GM21737 (cell line): ENCODE measurements at regions not wholly inside any gene's neighbourhood (a gene's known extent, or its start where the extent isn't known, plus 50 kb on each side); places are given as distances from the start of the nearest gene placed in this dataset.
"Not testable (repeated sequence)": the region's sequence is repeated elsewhere in the genome, so short reads cannot be mapped to it uniquely, and the experiment has no call there.

Experiments used
- ATAC-seq: cut with Tn5 transposase; IDR thresholded peaks from one replicate; pipeline ENCODE4 v1.9.1; 2021; ENCODE audit warnings: mild to moderate bottlenecking, moderate library complexity; ENCODE audit not compliant: unreplicated experiment

GRCh38 chr4:132646186-132646585 lies 502.9 kb upstream of the PCDH10 start:
- no peak for ATAC-seq

- no peak for ATAC-seq
Observed at GRCh38 chr4:132651196-132651595, 497.9 kb upstream of the PCDH10 start.

- no peak for ATAC-seq
Observed at GRCh38 chr4:132660181-132660580, 488.9 kb upstream of the PCDH10 start.

- no peak for ATAC-seq
Observed at GRCh38 chr4:132662456-132662855, 486.6 kb upstream of the PCDH10 start.

GRCh38 chr4:132669786-132670185 lies 479.3 kb upstream of the PCDH10 start:
- no peak for ATAC-seq

- no peak for ATAC-seq
Observed at GRCh38 chr4:132670557-132670956, 478.5 kb upstream of the PCDH10 start.

GRCh38 chr4:132683957-132684356 lies 465.1 kb upstream of the PCDH10 start:
- ATAC-seq, result no peak

GRCh38 chr4:132691026-132691425 lies 458.1 kb upstream of the PCDH10 start:
- ATAC-seq, result no peak

GRCh38 chr4:132691668-132692067 lies 457.4 kb upstream of the PCDH10 start:
- ATAC-seq, result no peak

GRCh38 chr4:132694775-132695174 lies 454.3 kb upstream of the PCDH10 start:
- no peak for ATAC-seq

GRCh38 chr4:132697505-132697904 lies 451.6 kb upstream of the PCDH10 start:
- not testable (repeated sequence) for ATAC-seq

GRCh38 chr4:132707955-132708354 lies 441.1 kb upstream of the PCDH10 start:
- no peak for ATAC-seq

GRCh38 chr4:132709056-132709455 lies 440.0 kb upstream of the PCDH10 start:
- no peak for ATAC-seq

- no peak for ATAC-seq
Observed at GRCh38 chr4:132710971-132711370, 438.1 kb upstream of the PCDH10 start.

- no peak for ATAC-seq
Observed at GRCh38 chr4:132737344-132737743, 411.8 kb upstream of the PCDH10 start.

- no peak for ATAC-seq
Observed at GRCh38 chr4:132759199-132759780, 389.8 kb upstream of the PCDH10 start.

GRCh38 chr4:132763465-132763864 lies 385.6 kb upstream of the PCDH10 start:
- ATAC-seq, result no peak

GRCh38 chr4:132767901-132768300 lies 381.2 kb upstream of the PCDH10 start:
- no peak for ATAC-seq

GRCh38 chr4:132770776-132771175 lies 378.3 kb upstream of the PCDH10 start:
- ATAC-seq, result no peak

GRCh38 chr4:132792310-132792709 lies 356.8 kb upstream of the PCDH10 start:
- ATAC-seq, result no peak

GRCh38 chr4:132797856-132798255 lies 351.2 kb upstream of the PCDH10 start:
- no peak for ATAC-seq

GRCh38 chr4:132809298-132810032 lies 339.6 kb upstream of the PCDH10 start:
- ATAC-seq, result no peak

GRCh38 chr4:132813061-132813460 lies 336.0 kb upstream of the PCDH10 start:
- ATAC-seq, result not testable (repeated sequence)
